ENCODE measurements at regions not wholly inside any gene's neighbourhood (a gene's known extent, or its start where the extent isn't known, plus 50 kb on each side); places are given as distances from the start of the nearest gene placed in this dataset.

- no peak for TF ChIP-seq CTCF (IDR thresholded peaks at IDR 0.05; ENCODE audit: low read length)
- TF ChIP-seq EZH2 (optimal IDR thresholded peaks at IDR 0.05; ENCODE audit: low read depth, low read length) = no peak
These were observed 270.7 kb downstream of the SEMA3D start for GRCh38 chr7:84916161-84916560.

Data from MM.1S (cell line).